ENCODE measurements at regions not wholly inside any gene's neighbourhood (a gene's known extent, or its start where the extent isn't known, plus 50 kb on each side); places are given as distances from the start of the nearest gene placed in this dataset.

DNA sequence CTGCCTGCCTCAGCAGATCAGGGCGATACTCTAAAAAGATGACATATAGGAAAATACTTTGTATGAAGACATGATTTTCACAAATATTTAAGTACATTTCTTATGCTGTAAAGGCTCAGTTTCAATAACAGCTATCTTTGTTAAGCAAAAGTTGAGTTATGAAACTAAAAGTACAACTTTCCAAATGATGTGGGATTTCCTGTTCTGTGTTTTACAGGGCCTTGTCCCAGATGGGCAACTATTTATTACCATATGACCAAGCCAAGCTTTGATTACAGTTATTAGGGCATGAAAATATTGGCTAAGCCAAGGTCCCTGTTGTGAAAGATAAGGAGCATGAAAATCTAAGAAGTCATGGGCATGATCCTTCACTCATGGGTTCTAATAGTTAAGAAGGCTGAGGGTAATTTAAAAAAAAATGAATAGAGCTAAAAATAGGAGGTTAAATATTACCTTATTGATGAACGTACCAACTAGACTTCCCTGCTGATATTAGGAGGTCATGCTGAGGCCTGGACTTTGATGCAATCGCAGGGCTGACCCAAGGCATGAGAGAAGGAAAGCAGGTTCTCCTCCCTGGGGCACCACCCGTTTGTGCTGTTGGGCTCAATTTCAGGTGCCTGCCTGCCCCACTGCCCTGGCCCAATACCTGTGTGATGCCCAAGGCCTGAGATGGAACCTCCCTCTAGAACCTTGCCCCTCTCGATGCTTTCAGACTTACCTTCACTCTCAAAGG lies 294.4 kb upstream of the PRDM1 start:
- no peak for TF ChIP-seq TAF1 (IDR thresholded peaks at IDR 0.05; ENCODE audit: low read depth, low read length)
- no peak for TF ChIP-seq POLR2A (IDR thresholded peaks at IDR 0.05; ENCODE audit: low read depth, low read length)
- no peak for TF ChIP-seq PAX5 (IDR thresholded peaks at IDR 0.05; ENCODE audit: insufficient read depth, low read length, severe bottlenecking)
- no peak for TF ChIP-seq POLR2AphosphoS5 (IDR thresholded peaks at IDR 0.05; ENCODE audit: low read depth, low read length)
- TF ChIP-seq SPI1 (IDR thresholded peaks at IDR 0.05; ENCODE audit: low read depth, low read length), result no peak
- TF ChIP-seq POU2F2 (IDR thresholded peaks at IDR 0.05; ENCODE audit: low read depth, low read length), result no peak
- peak; percentile 20 for FAIRE-seq
- no peak for DNase-seq (ENCODE audit: insufficient read length, low spot score)

DNA sequence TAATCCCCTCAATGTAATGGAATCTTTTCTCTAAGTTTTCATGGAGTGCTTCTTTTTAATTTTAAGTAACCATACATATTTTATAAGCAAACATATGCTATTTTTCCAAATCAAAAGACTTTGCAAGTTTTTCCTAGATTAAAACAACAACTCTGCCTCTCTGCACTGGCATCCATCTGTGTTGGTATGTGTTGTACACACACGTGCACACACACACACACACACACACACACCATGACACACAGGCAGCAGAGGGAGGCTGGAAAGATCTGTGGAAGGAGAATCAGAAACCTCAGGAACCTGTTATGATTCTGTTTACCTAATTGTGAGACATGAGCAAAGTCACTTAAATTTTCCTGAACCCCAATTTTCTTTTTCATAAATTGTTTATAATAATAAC lies 295.0 kb upstream of the PRDM1 start:
- FAIRE-seq (no peak), DNase-seq (ENCODE audit: insufficient read length, low spot score) (no peak)
- TF ChIP-seq POLR2AphosphoS5 (IDR thresholded peaks at IDR 0.05; ENCODE audit: low read depth, low read length) (no peak), POU2F2 (IDR thresholded peaks at IDR 0.05; ENCODE audit: low read depth, low read length) (no peak), TAF1 (IDR thresholded peaks at IDR 0.05; ENCODE audit: low read depth, low read length) (no peak), SPI1 (IDR thresholded peaks at IDR 0.05; ENCODE audit: low read depth, low read length) (no peak), PAX5 (IDR thresholded peaks at IDR 0.05; ENCODE audit: insufficient read depth, low read length, severe bottlenecking) (no peak), POLR2A (IDR thresholded peaks at IDR 0.05; ENCODE audit: low read depth, low read length) (no peak)

DNA sequence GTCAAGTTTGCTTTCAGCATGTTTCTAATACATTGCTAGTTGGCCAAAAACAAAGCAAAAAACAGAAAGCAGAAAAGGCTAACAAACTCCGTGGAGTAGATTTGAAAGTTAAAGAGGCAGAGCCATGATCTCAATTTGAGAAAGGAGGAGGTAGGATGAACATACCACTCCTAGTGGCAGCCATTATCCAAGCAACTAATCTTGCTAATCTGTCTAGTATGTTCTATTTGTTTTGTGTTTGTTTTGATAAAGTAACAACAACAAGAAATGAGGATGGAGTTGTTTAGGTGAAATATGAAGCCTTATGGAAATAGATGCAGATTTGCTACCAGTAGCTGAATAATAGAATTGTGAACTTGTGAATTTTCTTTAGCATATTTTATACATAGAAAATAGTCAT lies 295.5 kb upstream of the PRDM1 start:
- TF ChIP-seq POLR2AphosphoS5 (IDR thresholded peaks at IDR 0.05; ENCODE audit: low read depth, low read length) (no peak), TAF1 (IDR thresholded peaks at IDR 0.05; ENCODE audit: low read depth, low read length) (no peak), SPI1 (IDR thresholded peaks at IDR 0.05; ENCODE audit: low read depth, low read length) (no peak), PAX5 (IDR thresholded peaks at IDR 0.05; ENCODE audit: insufficient read depth, low read length, severe bottlenecking) (no peak), POLR2A (IDR thresholded peaks at IDR 0.05; ENCODE audit: low read depth, low read length) (no peak), POU2F2 (IDR thresholded peaks at IDR 0.05; ENCODE audit: low read depth, low read length) (no peak)
- no peak for DNase-seq (ENCODE audit: insufficient read length, low spot score)
- no peak for FAIRE-seq

GRCh38 chr6:105789935-105790334 lies 296.2 kb upstream of the PRDM1 start:
- DNase-seq (ENCODE audit: insufficient read length, low spot score) (no peak), FAIRE-seq (no peak)
- TF ChIP-seq POU2F2 (IDR thresholded peaks at IDR 0.05; ENCODE audit: low read depth, low read length) (no peak), SPI1 (IDR thresholded peaks at IDR 0.05; ENCODE audit: low read depth, low read length) (no peak), POLR2AphosphoS5 (IDR thresholded peaks at IDR 0.05; ENCODE audit: low read depth, low read length) (no peak), TAF1 (IDR thresholded peaks at IDR 0.05; ENCODE audit: low read depth, low read length) (no peak), POLR2A (IDR thresholded peaks at IDR 0.05; ENCODE audit: low read depth, low read length) (no peak), PAX5 (IDR thresholded peaks at IDR 0.05; ENCODE audit: insufficient read depth, low read length, severe bottlenecking) (no peak)

DNA sequence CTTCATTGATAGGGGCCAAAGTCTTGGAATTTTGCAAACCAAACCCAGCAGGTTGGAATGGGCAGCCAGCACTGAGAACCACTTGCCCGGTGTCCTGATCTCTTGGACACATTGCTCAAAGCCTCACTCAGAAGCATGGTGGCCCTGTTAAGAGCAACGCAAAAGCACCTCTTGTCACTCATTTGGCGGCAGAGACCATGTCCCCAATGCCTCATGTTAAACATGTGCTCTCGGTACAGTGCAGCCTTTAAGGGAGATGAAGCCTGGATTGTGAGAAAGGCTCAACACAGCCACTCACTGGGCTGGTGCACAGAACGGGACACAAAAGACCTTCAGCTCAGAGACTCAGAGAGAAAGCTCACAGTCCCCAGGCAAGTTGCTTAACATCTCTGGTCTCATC lies 298.4 kb upstream of the PRDM1 start:
- TF ChIP-seq TAF1 (IDR thresholded peaks at IDR 0.05; ENCODE audit: low read depth, low read length), result no peak
- FAIRE-seq (no peak), DNase-seq (ENCODE audit: insufficient read length, low spot score) (no peak)

GRCh38 chr6:105786890-105787655 lies 299.1 kb upstream of the PRDM1 start:
- DNase-seq (ENCODE audit: insufficient read length, low spot score) (no peak), FAIRE-seq (no peak)
- TF ChIP-seq TAF1 (IDR thresholded peaks at IDR 0.05; ENCODE audit: low read depth, low read length), result no peak
- no peak for TF ChIP-seq POLR2A (IDR thresholded peaks at IDR 0.05; ENCODE audit: low read depth, low read length)
- no peak for TF ChIP-seq SPI1 (IDR thresholded peaks at IDR 0.05; ENCODE audit: low read depth, low read length)
- TF ChIP-seq PAX5 (IDR thresholded peaks at IDR 0.05; ENCODE audit: insufficient read depth, low read length, severe bottlenecking), result no peak
- no peak for TF ChIP-seq POLR2AphosphoS5 (IDR thresholded peaks at IDR 0.05; ENCODE audit: low read depth, low read length)

DNA sequence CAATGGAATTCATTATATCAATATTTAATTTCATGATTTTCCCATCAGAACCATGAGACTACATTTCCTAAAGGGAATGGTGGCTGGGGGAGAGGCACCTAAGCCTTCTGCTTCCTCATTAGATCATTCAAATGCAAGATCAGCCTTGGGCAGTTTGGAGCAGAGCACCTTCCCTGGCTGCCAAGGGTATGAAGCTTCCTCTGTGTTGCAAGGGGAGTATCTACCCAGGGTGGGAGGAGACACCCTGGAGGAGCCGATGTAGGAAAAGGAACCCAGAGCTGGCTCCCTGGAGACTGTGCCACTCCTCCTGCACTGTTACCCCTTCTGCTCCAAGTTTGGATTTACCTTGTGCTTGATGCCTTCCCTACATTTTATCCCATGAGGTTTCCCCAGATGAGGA lies 299.7 kb upstream of the PRDM1 start:
- DNase-seq (ENCODE audit: insufficient read length, low spot score) (no peak), FAIRE-seq (no peak)
- TF ChIP-seq POU2F2 (IDR thresholded peaks at IDR 0.05; ENCODE audit: low read depth, low read length) (no peak), TAF1 (IDR thresholded peaks at IDR 0.05; ENCODE audit: low read depth, low read length) (no peak), POLR2A (IDR thresholded peaks at IDR 0.05; ENCODE audit: low read depth, low read length) (no peak), SPI1 (IDR thresholded peaks at IDR 0.05; ENCODE audit: low read depth, low read length) (no peak), PAX5 (IDR thresholded peaks at IDR 0.05; ENCODE audit: insufficient read depth, low read length, severe bottlenecking) (no peak), POLR2AphosphoS5 (IDR thresholded peaks at IDR 0.05; ENCODE audit: low read depth, low read length) (no peak)

- FAIRE-seq (no peak), DNase-seq (ENCODE audit: insufficient read length, low spot score) (no peak)
- no peak for TF ChIP-seq POLR2AphosphoS5 (IDR thresholded peaks at IDR 0.05; ENCODE audit: low read depth, low read length)
- no peak for TF ChIP-seq POU2F2 (IDR thresholded peaks at IDR 0.05; ENCODE audit: low read depth, low read length)
- no peak for TF ChIP-seq TAF1 (IDR thresholded peaks at IDR 0.05; ENCODE audit: low read depth, low read length)
- no peak for TF ChIP-seq PAX5 (IDR thresholded peaks at IDR 0.05; ENCODE audit: insufficient read depth, low read length, severe bottlenecking)
- no peak for TF ChIP-seq POLR2A (IDR thresholded peaks at IDR 0.05; ENCODE audit: low read depth, low read length)
- TF ChIP-seq SPI1 (IDR thresholded peaks at IDR 0.05; ENCODE audit: low read depth, low read length), result no peak
These were observed 300.9 kb upstream of the PRDM1 start for GRCh38 chr6:105785066-105785811.

GRCh38 chr6:105784179-105784578 lies 302.0 kb upstream of the PRDM1 start:
- no peak for FAIRE-seq
- TF ChIP-seq TAF1 (IDR thresholded peaks at IDR 0.05; ENCODE audit: low read depth, low read length), result no peak
- TF ChIP-seq POLR2AphosphoS5 (IDR thresholded peaks at IDR 0.05; ENCODE audit: low read depth, low read length), result no peak
- no peak for TF ChIP-seq POLR2A (IDR thresholded peaks at IDR 0.05; ENCODE audit: low read depth, low read length)
- no peak for TF ChIP-seq POU2F2 (IDR thresholded peaks at IDR 0.05; ENCODE audit: low read depth, low read length)
- no peak for TF ChIP-seq PAX5 (IDR thresholded peaks at IDR 0.05; ENCODE audit: insufficient read depth, low read length, severe bottlenecking)
- TF ChIP-seq SPI1 (IDR thresholded peaks at IDR 0.05; ENCODE audit: low read depth, low read length), result no peak

More at GRCh38 chr6:105784179-105784578, 302.0 kb upstream of the PRDM1 start:
- DNase-seq (ENCODE audit: insufficient read length, low spot score), result no peak

Measured in GM12891 (cell line).